Astrocyte (in vitro differentiated cells and primary cell): ENCODE measurements at regions not wholly inside any gene's neighbourhood (a gene's known extent, or its start where the extent isn't known, plus 50 kb on each side); places are given as distances from the start of the nearest gene placed in this dataset.

Source experiments
- EZH2 ChIP-seq: IDR thresholded peaks from 2 replicates; pipeline ENCODE4 v1.6.1; 2012; ENCODE audit warnings: mild to moderate bottlenecking, low read length, inconsistent platforms; ENCODE audit not compliant: insufficient read depth
- TF ChIP-seq, protein P1 (sequence below): IDR thresholded peaks from 2 replicates; pipeline ENCODE4 v1.5.1; 2011; ENCODE audit warnings: low read depth, mild to moderate bottlenecking, inconsistent platforms, low read length, moderate library complexity; ENCODE audit not compliant: insufficient read depth

DNA sequence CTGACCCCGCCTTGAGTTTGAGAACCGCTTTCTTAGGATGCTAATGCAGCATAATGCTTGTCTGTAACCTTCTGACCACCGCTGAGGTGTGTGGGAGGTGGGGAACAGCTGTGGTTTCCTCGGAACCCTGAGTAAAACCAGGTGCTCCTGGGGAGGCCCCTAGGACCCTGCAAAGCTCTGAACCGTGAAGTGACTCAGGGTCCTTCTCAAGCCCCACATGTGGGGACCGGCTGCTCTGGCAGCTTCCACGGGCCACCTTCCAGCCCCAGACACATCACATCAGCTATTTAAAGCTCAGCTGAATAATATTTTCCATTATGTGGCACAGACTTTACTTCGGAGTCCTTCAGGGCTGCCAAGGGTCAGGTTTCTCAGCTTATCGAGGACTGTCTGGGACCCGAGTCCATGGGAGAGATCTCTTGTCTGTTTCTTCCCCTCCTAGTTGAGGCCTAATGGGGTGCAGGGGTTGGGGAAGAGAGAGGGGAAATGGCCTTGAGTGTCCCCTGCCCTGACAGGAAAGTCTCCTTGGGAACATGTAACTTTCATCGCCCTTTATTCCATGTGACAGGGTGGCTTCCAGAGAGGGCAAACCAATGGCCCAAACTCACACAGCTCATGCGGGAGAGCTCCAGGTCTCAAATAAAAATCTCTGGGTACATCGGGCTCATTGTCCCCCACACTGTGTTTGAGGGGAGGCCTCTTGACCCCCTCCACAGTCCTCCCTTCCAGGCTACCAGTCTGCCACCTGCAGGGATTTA lies 186.1 kb upstream of the SLC24A3 start:
- TF ChIP-seq, protein P1, sequence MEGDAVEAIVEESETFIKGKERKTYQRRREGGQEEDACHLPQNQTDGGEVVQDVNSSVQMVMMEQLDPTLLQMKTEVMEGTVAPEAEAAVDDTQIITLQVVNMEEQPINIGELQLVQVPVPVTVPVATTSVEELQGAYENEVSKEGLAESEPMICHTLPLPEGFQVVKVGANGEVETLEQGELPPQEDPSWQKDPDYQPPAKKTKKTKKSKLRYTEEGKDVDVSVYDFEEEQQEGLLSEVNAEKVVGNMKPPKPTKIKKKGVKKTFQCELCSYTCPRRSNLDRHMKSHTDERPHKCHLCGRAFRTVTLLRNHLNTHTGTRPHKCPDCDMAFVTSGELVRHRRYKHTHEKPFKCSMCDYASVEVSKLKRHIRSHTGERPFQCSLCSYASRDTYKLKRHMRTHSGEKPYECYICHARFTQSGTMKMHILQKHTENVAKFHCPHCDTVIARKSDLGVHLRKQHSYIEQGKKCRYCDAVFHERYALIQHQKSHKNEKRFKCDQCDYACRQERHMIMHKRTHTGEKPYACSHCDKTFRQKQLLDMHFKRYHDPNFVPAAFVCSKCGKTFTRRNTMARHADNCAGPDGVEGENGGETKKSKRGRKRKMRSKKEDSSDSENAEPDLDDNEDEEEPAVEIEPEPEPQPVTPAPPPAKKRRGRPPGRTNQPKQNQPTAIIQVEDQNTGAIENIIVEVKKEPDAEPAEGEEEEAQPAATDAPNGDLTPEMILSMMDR: no peak
- TF ChIP-seq EZH2: no peak
